Colonic mucosa (tissue), 4 donors: ENCODE measurements at regions not wholly inside any gene's neighbourhood (a gene's known extent, or its start where the extent isn't known, plus 50 kb on each side); places are given as distances from the start of the nearest gene placed in this dataset.

Source experiments
- DNase-seq: peaks from one replicate; pipeline ENCODE4 v3.0.0-alpha.2; 2020
- H3K27ac ChIP-seq: fragments of 200-600 bp; one replicate; pipeline ENCODE4 v1.8.0; 2021
- H3K27me3 ChIP-seq: fragments of 200-600 bp; one replicate; pipeline ENCODE4 v1.8.0; 2021
- H3K36me3 ChIP-seq: fragments of 200-600 bp; one replicate; pipeline ENCODE4 v1.8.0; 2021
- H3K4me1 ChIP-seq: fragments of 200-600 bp; one replicate; pipeline ENCODE4 v1.8.0; 2021; ENCODE audit warnings: mild to moderate bottlenecking
- H3K4me3 ChIP-seq: fragments of 200-600 bp; one replicate; pipeline ENCODE4 v1.8.0; 2021
- H3K9ac ChIP-seq, 2 donors: one replicate each; pipeline ENCODE4 v1.7.0; 2013; ENCODE audit warnings: control low read depth in 2 of 2, low read depth in 2 of 2, low read length in 2 of 2
- H3K9me3 ChIP-seq: fragments of 200-600 bp; one replicate; pipeline ENCODE4 v1.8.0; 2021
- intact Hi-C: fragments of 100-400 bp; cut with DNase I; formaldehyde crosslinking; loops from one replicate; pipeline ENCODE4 v1.14.1; 2022
- TF ChIP-seq, protein P1 (sequence below): fragments of 200-600 bp; IDR thresholded peaks from one replicate; pipeline ENCODE4 v1.8.0; 2022; ENCODE audit warnings: antibody characterized with exemption, mild to moderate bottlenecking
- donor health status: healthy.
- donor health status: DM: no; HTN: no; CAD: no.
- donor health status: DM: no; HTN: no; CAD: no.

DNA sequence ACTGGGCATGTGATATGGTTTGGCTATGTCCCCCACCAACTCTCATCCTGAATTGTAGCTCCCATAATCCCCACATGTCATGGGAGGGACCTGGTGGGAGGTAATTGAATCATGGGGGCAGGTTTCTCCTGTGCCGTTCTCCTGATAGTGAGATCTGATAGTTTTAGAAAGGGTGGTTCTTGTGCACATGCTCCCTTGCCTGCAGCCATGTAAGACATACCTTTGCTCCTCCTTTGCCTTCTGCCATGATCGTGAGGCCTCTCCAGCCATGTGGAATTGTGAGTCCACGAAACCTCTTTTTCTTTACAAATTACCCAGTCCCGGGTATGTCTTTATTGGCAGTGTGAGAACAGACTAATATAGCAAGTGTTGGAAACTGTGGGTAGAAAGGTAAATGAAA lies 99.5 kb upstream of the HMCN1 start:
- no peak overlapping the region for H3K4me3 ChIP-seq
- no peaks in the 10 kb centered on the region for H3K9me3 ChIP-seq
- H3K36me3 ChIP-seq = no peaks in the 10 kb centered on the region
- intact Hi-C loops = no loop called here
- H3K27ac ChIP-seq = no peak overlapping the region
- no peaks in the 10 kb centered on the region for H3K27me3 ChIP-seq
- TF ChIP-seq, protein P1, sequence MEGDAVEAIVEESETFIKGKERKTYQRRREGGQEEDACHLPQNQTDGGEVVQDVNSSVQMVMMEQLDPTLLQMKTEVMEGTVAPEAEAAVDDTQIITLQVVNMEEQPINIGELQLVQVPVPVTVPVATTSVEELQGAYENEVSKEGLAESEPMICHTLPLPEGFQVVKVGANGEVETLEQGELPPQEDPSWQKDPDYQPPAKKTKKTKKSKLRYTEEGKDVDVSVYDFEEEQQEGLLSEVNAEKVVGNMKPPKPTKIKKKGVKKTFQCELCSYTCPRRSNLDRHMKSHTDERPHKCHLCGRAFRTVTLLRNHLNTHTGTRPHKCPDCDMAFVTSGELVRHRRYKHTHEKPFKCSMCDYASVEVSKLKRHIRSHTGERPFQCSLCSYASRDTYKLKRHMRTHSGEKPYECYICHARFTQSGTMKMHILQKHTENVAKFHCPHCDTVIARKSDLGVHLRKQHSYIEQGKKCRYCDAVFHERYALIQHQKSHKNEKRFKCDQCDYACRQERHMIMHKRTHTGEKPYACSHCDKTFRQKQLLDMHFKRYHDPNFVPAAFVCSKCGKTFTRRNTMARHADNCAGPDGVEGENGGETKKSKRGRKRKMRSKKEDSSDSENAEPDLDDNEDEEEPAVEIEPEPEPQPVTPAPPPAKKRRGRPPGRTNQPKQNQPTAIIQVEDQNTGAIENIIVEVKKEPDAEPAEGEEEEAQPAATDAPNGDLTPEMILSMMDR = no peak
- no peaks in the 10 kb centered on the region for H3K4me1 ChIP-seq
- DNase-seq = no peak
- H3K9ac ChIP-seq = no peak overlapping the region

DNA sequence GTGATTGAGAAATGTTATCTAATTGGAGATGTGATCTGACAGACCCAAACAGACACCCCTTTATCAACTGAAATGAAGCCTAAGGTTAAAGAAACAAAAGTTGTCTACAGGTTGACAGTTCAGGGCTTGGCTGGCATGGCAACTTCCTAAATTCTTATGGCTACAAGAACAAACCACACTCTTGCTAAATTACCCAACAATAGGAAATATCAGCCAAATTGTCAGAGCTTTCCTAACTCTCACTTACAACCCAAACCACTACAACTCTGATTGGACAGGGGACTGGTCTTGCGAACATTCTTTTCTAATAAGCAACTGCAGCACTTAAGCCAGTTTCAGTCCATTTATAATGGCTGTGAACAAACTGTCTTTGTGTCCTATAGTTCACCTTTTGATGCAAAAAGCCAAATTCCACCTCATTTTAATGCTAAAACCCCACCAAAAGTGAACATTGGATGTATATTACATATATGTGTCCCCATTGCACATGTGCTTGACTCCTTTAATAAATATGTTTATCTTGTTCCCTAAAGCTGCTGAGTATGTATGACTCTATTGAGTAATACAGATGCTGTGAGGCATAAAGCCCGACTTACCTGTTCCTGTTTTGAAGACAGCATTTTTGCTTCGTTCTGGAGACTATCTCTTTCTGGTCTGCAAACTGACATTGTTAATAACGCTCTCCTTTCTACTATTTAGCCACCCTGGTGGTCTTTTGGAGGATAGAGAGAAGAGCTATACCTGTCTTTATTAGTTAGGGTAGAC lies 101.3 kb upstream of the HMCN1 start:
- no peak overlapping the region for H3K9ac ChIP-seq
- H3K9me3 ChIP-seq = no peaks in the 10 kb centered on the region
- intact Hi-C loops = no loop called here
- H3K4me3 ChIP-seq = no peak overlapping the region
- H3K4me1 ChIP-seq = no peaks in the 10 kb centered on the region
- H3K36me3 ChIP-seq = no peaks in the 10 kb centered on the region
- H3K27ac ChIP-seq = no peak overlapping the region
- no peaks in the 10 kb centered on the region for H3K27me3 ChIP-seq
- no peak for DNase-seq
- TF ChIP-seq, protein P1 = no peak

DNA sequence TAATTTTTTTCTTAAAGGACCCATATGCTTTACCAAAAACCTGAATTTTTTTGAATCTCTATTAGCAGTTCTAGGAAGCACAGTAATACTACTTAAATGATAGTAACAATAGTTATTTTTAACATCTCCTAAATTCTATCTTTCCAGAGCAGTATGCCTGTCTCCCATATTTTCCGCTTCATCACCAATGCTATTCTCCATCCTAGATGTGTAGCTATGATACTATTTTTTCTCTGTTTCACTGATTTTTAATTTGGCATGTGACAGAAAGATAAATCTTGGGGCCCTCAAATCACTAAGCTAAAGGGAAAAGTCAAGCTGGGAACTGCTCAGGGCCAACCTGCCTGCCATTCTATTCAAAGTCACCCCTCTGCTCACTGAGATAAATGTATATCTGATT lies 102.3 kb upstream of the HMCN1 start:
- Histone ChIP-seq H3K27ac (no peak overlapping the region), H3K4me1 (no peaks in the 10 kb centered on the region), H3K9ac (no peak overlapping the region), H3K4me3 (no peak overlapping the region), H3K36me3 (no peaks in the 10 kb centered on the region), H3K27me3 (no peaks in the 10 kb centered on the region), H3K9me3 (no peaks in the 10 kb centered on the region)
- TF ChIP-seq, protein P1 = no peak
- no peak for DNase-seq
- intact Hi-C loops = no loop called here

DNA sequence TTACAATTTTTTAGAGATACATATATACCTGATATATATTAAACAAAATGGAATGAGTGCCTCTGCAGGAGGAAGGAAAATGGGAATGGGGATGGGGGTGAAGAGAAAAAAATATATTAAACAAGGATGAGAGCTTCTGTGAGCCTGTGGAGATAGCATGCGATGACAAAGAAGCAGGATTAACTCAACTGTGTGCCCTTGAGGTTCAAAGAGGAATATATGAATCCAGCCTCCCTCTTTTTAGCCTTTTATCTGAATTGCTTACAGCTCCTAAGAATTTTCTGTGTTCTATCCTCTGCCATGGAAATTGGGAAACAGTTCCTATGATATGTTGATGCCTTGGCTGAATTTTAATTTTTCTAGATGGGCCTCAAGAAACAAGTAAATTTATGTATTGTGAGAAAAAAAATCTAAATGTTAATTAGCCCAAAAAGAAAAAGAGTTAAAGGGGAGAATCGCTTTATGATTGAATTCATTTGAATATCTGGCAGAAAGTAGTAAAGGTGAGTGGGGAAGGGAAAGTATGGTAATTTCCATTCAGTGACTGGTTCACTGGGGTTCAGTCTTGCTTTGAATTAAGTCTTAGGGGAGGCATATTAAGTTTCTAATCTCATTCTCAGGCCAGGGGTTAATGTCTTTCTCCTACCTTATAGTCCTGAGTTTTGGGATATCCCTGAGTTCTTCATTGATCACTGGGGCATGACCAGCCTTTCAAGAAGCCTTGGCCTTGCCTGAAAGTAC lies 106.3 kb upstream of the HMCN1 start:
- no peaks in the 10 kb centered on the region for H3K4me1 ChIP-seq
- H3K36me3 ChIP-seq = no peaks in the 10 kb centered on the region
- no peak for DNase-seq
- intact Hi-C loops = no loop called here
- no peaks in the 10 kb centered on the region for H3K9me3 ChIP-seq
- no peaks in the 10 kb centered on the region for H3K27me3 ChIP-seq
- no peak overlapping the region for H3K9ac ChIP-seq
- no peak overlapping the region for H3K27ac ChIP-seq
- TF ChIP-seq, protein P1 = no peak
- no peak overlapping the region for H3K4me3 ChIP-seq

DNA sequence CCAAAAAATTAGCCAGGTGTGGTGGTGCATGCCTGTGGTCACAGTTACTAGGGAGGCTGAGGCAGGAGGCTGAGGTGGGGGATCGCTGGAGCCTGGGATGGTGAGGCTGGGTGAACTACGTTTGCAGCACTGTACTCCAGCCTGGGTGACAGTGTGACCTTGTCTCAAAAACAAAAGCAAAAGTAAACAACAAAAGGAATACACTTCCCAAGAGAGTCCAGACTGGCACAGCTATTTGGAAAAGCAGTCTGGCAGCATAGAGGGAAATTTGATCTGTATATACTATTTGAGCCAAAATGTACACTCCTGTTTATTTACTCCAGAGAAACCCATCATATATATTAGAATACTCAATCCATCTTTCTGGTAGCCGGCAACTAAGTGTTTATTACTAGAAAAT lies 107.0 kb upstream of the HMCN1 start:
- Histone ChIP-seq H3K4me3 (no peak overlapping the region), H3K27ac (no peak overlapping the region), H3K9me3 (no peaks in the 10 kb centered on the region), H3K4me1 (no peaks in the 10 kb centered on the region), H3K36me3 (no peaks in the 10 kb centered on the region), H3K9ac (no peak overlapping the region), H3K27me3 (no peaks in the 10 kb centered on the region)
- intact Hi-C loops = no loop called here
- DNase-seq = no peak
- TF ChIP-seq, protein P1 = no peak
